Loucy (cell line): ENCODE measurements at regions not wholly inside any gene's neighbourhood (a gene's known extent, or its start where the extent isn't known, plus 50 kb on each side); places are given as distances from the start of the nearest gene placed in this dataset.

ENCODE experiments used
- H2AFZ ChIP-seq: fragments of 200-600 bp; sonication (generic); 2 replicates; pipeline ENCODE4 v1.6.0; 2016; ENCODE audit warnings: antibody characterized with exemption, mild to moderate bottlenecking, low read length, moderate library complexity
- H3F3A ChIP-seq: fragments of 200-600 bp; 2 replicates; pipeline ENCODE4 v1.6.0; 2016; ENCODE audit warnings: antibody characterized with exemption, low read depth, mild to moderate bottlenecking
- H3K27me3 ChIP-seq: fragments of 200-600 bp; sonication (generic); 2 replicates; pipeline ENCODE4 v1.6.1; 2014; ENCODE audit warnings: low read length, mild to moderate bottlenecking; ENCODE audit not compliant: insufficient read depth, poor library complexity, severe bottlenecking
- H3K36me3 ChIP-seq: fragments of 200-600 bp; sonication (generic); 2 replicates; pipeline ENCODE4 v1.6.1; 2016; ENCODE audit warnings: low read length; ENCODE audit not compliant: insufficient read depth
- H3K4me1 ChIP-seq: fragments of 200-600 bp; sonication (generic); 2 replicates; pipeline ENCODE4 v1.5.1; 2014; ENCODE audit warnings: low read length, mild to moderate bottlenecking; ENCODE audit not compliant: insufficient read depth, poor library complexity, severe bottlenecking
- H3K4me2 ChIP-seq: fragments of 200-600 bp; sonication (generic); 2 replicates; pipeline ENCODE4 v1.6.0; 2014; ENCODE audit warnings: antibody characterized with exemption, low read length, low read depth, mild to moderate bottlenecking; ENCODE audit not compliant: poor library complexity, severe bottlenecking
- H3K4me3 ChIP-seq: fragments of 200-600 bp; sonication (generic); 2 replicates; pipeline ENCODE4 v1.5.1; 2014; ENCODE audit warnings: low read length, mild to moderate bottlenecking, mixed read lengths; ENCODE audit not compliant: poor library complexity, severe bottlenecking
- H3K79me2 ChIP-seq: fragments of 200-600 bp; sonication (generic); 2 replicates; pipeline ENCODE4 v1.6.1; 2014; ENCODE audit warnings: low read length; ENCODE audit not compliant: insufficient read depth
- H3K9ac ChIP-seq: fragments of 200-600 bp; sonication (generic); 2 replicates; pipeline ENCODE4 v1.6.0; 2014; ENCODE audit warnings: mild to moderate bottlenecking, low read depth, low read length, moderate library complexity; ENCODE audit not compliant: poor library complexity, severe bottlenecking
- H3K9me2 ChIP-seq: fragments of 200-600 bp; sonication (generic); replicated peaks from 2 replicates; pipeline ENCODE4 v1.6.1; 2016; ENCODE audit warnings: low read depth, low read length, mixed read lengths
- H3K9me3 ChIP-seq: fragments of 200-600 bp; sonication (generic); 2 replicates; pipeline ENCODE4 v1.6.1; 2014; ENCODE audit warnings: mild to moderate bottlenecking, antibody characterized with exemption, low read length, low read depth; ENCODE audit not compliant: insufficient read depth
- H4K20me1 ChIP-seq: fragments of 200-600 bp; sonication (generic); 2 replicates; pipeline ENCODE4 v1.6.0; 2014; ENCODE audit warnings: antibody characterized with exemption, low read length, mild to moderate bottlenecking; ENCODE audit not compliant: insufficient read depth, poor library complexity, severe bottlenecking
- EZH2phosphoT487 ChIP-seq: fragments of 200-600 bp; IDR thresholded peaks from 2 replicates; pipeline ENCODE4 v1.6.1; 2018; ENCODE audit warnings: antibody characterized with exemption, mild to moderate bottlenecking, moderate library complexity, borderline replicate concordance
- TF ChIP-seq, protein P1 (sequence below): fragments of 200-600 bp; sonication (generic); conservative IDR thresholded peaks from 2 replicates; pipeline ENCODE4 v1.5.1; 2014; ENCODE audit warnings: mild to moderate bottlenecking, antibody characterized with exemption, low read length

GRCh38 chr1:18568489-18568888, 62.2 kb upstream of the PAX7 start:
- no peaks in the 10 kb centered on the region for H3K79me2 ChIP-seq
- no peaks in the 10 kb centered on the region for H3K9me3 ChIP-seq
- H3K4me2 ChIP-seq: no peak overlapping the region
- no peaks in the 10 kb centered on the region for H3K36me3 ChIP-seq
- H3K9me2 ChIP-seq: no peaks in the 10 kb centered on the region
- H4K20me1 ChIP-seq: no peaks in the 10 kb centered on the region
- no peak overlapping the region for H2AFZ ChIP-seq
- no peaks in the 10 kb centered on the region for H3K27me3 ChIP-seq
- TF ChIP-seq EZH2phosphoT487: no peak
- TF ChIP-seq, protein P1, sequence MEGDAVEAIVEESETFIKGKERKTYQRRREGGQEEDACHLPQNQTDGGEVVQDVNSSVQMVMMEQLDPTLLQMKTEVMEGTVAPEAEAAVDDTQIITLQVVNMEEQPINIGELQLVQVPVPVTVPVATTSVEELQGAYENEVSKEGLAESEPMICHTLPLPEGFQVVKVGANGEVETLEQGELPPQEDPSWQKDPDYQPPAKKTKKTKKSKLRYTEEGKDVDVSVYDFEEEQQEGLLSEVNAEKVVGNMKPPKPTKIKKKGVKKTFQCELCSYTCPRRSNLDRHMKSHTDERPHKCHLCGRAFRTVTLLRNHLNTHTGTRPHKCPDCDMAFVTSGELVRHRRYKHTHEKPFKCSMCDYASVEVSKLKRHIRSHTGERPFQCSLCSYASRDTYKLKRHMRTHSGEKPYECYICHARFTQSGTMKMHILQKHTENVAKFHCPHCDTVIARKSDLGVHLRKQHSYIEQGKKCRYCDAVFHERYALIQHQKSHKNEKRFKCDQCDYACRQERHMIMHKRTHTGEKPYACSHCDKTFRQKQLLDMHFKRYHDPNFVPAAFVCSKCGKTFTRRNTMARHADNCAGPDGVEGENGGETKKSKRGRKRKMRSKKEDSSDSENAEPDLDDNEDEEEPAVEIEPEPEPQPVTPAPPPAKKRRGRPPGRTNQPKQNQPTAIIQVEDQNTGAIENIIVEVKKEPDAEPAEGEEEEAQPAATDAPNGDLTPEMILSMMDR: no peak
- no peak overlapping the region for H3K9ac ChIP-seq
- no peaks in the 10 kb centered on the region for H3F3A ChIP-seq
- H3K4me3 ChIP-seq: no peak overlapping the region
- H3K4me1 ChIP-seq: no peaks in the 10 kb centered on the region

GRCh38 chr1:18569251-18569650, 61.4 kb upstream of the PAX7 start:
- Histone ChIP-seq H3K4me3 (no peak overlapping the region), H3K4me1 (no peaks in the 10 kb centered on the region), H3K4me2 (no peak overlapping the region), H3K27me3 (no peaks in the 10 kb centered on the region), H2AFZ (no peak overlapping the region), H3F3A (no peaks in the 10 kb centered on the region), H3K79me2 (no peaks in the 10 kb centered on the region), H3K9me2 (no peaks in the 10 kb centered on the region), H3K9me3 (no peaks in the 10 kb centered on the region), H3K9ac (no peak overlapping the region), H3K36me3 (no peaks in the 10 kb centered on the region), H4K20me1 (no peaks in the 10 kb centered on the region)
- TF ChIP-seq EZH2phosphoT487: no peak
- TF ChIP-seq, protein P1: no peak

- H2AFZ ChIP-seq: no peak overlapping the region
- no peak overlapping the region for H3K4me2 ChIP-seq
- no peaks in the 10 kb centered on the region for H4K20me1 ChIP-seq
- no peaks in the 10 kb centered on the region for H3K4me1 ChIP-seq
- no peak overlapping the region for H3K4me3 ChIP-seq
- no peaks in the 10 kb centered on the region for H3K36me3 ChIP-seq
- H3K9me2 ChIP-seq: no peaks in the 10 kb centered on the region
- no peaks in the 10 kb centered on the region for H3F3A ChIP-seq
- no peak overlapping the region for H3K9ac ChIP-seq
- no peak for TF ChIP-seq EZH2phosphoT487
- TF ChIP-seq, protein P1: no peak
- no peaks in the 10 kb centered on the region for H3K27me3 ChIP-seq
- H3K9me3 ChIP-seq: no peaks in the 10 kb centered on the region
- H3K79me2 ChIP-seq: no peaks in the 10 kb centered on the region
These were observed 60.7 kb upstream of the PAX7 start for GRCh38 chr1:18569811-18570545.
